HepG2 (cell line): ENCODE measurements at regions not wholly inside any gene's neighbourhood (a gene's known extent, or its start where the extent isn't known, plus 50 kb on each side); places are given as distances from the start of the nearest gene placed in this dataset.

Source experiments
- ATAC-seq: fragments of 200-7000 bp; cut with Tn5 transposase; 3 replicates; pipeline ENCODE4 v1.9.1; 2020; ENCODE audit warnings: mild to moderate bottlenecking, moderate library complexity
- BruUV-seq: library from RNA; stranded (reverse); fragments of 400-500 nt; replicated peaks from 2 replicates; lab custom pipeline; 2021; lab: Mats Ljungman, UMichigan
- CTCF ChIA-PET: fragments of 300-600 bp; formaldehyde crosslinking; extraction: SDS; loops from one replicate; lab custom pipeline; 2021; ENCODE audit warnings: low total read pairs, inconsistent platforms, low intra/inter-chr PET ratio; lab: Yijun Ruan, JAX
- POLR2A ChIA-PET: fragments of 350-600 bp; sonication (Branson Sonifier 250); formaldehyde crosslinking; loops from one replicate; lab custom pipeline; 2020; ENCODE audit warnings: antibody characterized with exemption, inconsistent platforms; lab: Yijun Ruan, JAX
- DNase-seq: peaks from one replicate; pipeline ENCODE4 v3.0.0-alpha.2; 2015; ENCODE audit warnings: low spot score
- FAIRE-seq: peaks from 3 replicates; lab custom pipeline; 2011; peaks lifted over from hg19 to GRCh38; lab: Jason Lieb, UNC
- H2AFZ ChIP-seq: one replicate; pipeline ENCODE4 v1.6.1; 2011; ENCODE audit warnings: low read length, inconsistent platforms
- H3K27ac ChIP-seq: fragments of 300-600 bp; 3 replicates; pipeline ENCODE4 v1.8.0; 2011; ENCODE audit warnings: mixed run types, mild to moderate bottlenecking, mixed read lengths, low read length, inconsistent platforms; ENCODE audit not compliant: insufficient read depth; ENCODE audit errors: extremely low read length
- H3K27me3 ChIP-seq, 2 experiments: fragments of 200-600 bp in 1 of 2; 2 replicates in 1 of 2; 3 replicates in 1 of 2; pipeline versions ENCODE4 v1.6.0 to v1.8.0; 2011; ENCODE audit warnings: low read length in 2 of 2, mild to moderate bottlenecking in 2 of 2, moderate library complexity in 2 of 2, inconsistent platforms in 1 of 2; ENCODE audit not compliant: insufficient read depth in 2 of 2, control insufficient read depth in 1 of 2
- H3K36me3 ChIP-seq, 2 experiments: fragments of 200-600 bp in 1 of 2; replicated peaks in 1 of 2; 2 replicates in 1 of 2; 3 replicates in 1 of 2; pipeline versions ENCODE4 v1.5.1 to v1.8.0; 2011; ENCODE audit warnings: low read length in 2 of 2, inconsistent platforms in 1 of 2; ENCODE audit not compliant: insufficient read depth in 2 of 2, control insufficient read depth in 1 of 2
- H3K4me1 ChIP-seq: 2 replicates; pipeline ENCODE4 v1.5.1; 2012; ENCODE audit warnings: low read length, inconsistent platforms; ENCODE audit not compliant: insufficient read depth
- H3K4me2 ChIP-seq: 2 replicates; pipeline ENCODE4 v1.6.0; 2011; ENCODE audit warnings: low read depth, low read length, inconsistent platforms
- H3K4me3 ChIP-seq, 3 experiments: fragments of 200-600 bp in 1 of 3; sonication (generic), shearing (Covaris generic) in 1 of 3; replicated peaks in 1 of 3; 2 replicates each; pipeline ENCODE4 v1.5.1; 2011 to 2016; ENCODE audit warnings: low read length in 3 of 3, inconsistent platforms in 2 of 3, low read depth in 2 of 3, mild to moderate bottlenecking in 2 of 3, control low read depth in 1 of 3, mixed read lengths in 1 of 3; ENCODE audit not compliant: insufficient read depth in 1 of 3
- H3K79me2 ChIP-seq: one replicate; pipeline ENCODE4 v1.6.1; 2011; ENCODE audit warnings: low read length, inconsistent platforms; ENCODE audit not compliant: insufficient read depth
- H3K9ac ChIP-seq: 2 replicates; pipeline ENCODE4 v1.6.0; 2011; ENCODE audit warnings: mild to moderate bottlenecking, low read depth, low read length, inconsistent platforms; ENCODE audit not compliant: insufficient read depth
- H3K9me3 ChIP-seq: 2 replicates; pipeline ENCODE4 v1.5.1; 2012; ENCODE audit warnings: mild to moderate bottlenecking, low read length
- H4K20me1 ChIP-seq: 2 replicates; pipeline ENCODE4 v1.6.0; 2011; ENCODE audit warnings: inconsistent platforms, mild to moderate bottlenecking, low read length, moderate library complexity; ENCODE audit not compliant: insufficient read depth
- MIER2 ChIP-seq: IDR thresholded peaks from 2 replicates; pipeline ENCODE4 v1.6.1; 2016; ENCODE audit warnings: missing biosample characterization, missing genetic modification reagents
- PPARG ChIP-seq: conservative IDR thresholded peaks from 2 replicates; pipeline ENCODE4 v1.6.1; 2016; ENCODE audit warnings: missing biosample characterization, missing genetic modification reagents
- ZNF446 ChIP-seq: sonication (generic); formaldehyde crosslinking; IDR thresholded peaks from 2 replicates; pipeline ENCODE4 v1.5.0; 2020; ENCODE audit warnings: mild to moderate bottlenecking, missing genetic modification reagents
- ZNF501 ChIP-seq: sonication (generic); formaldehyde crosslinking; IDR thresholded peaks from 2 replicates; pipeline ENCODE4 v1.5.1; 2020; ENCODE audit warnings: mild to moderate bottlenecking, moderate library complexity, missing genetic modification reagents
- WGBS: methylation state at CpG from one replicate; pipeline ENCODE4 v1.1.6; 2017; ENCODE audit warnings: low lambda C conversion rate; 5-methylcytosine and 5-hydroxymethylcytosine counted together
- in situ Hi-C: cut with HindIII; loops from 2 replicates; pipeline ENCODE4 v1.10.0; 2017; ENCODE audit warnings: low pct_unique_long_range_greater_than_20kb; ENCODE audit not compliant: extremely low pct_ligation_motif_present
- intact Hi-C: fragments of 100-400 bp; cut with micrococcal nuclease; formaldehyde crosslinking; loops from one replicate; pipeline ENCODE4 v1.10.0; 2022; ENCODE audit not compliant: unreplicated experiment
- TF ChIP-seq, protein P1 (sequence below): sonication (generic); formaldehyde crosslinking; IDR thresholded peaks from 2 replicates; pipeline ENCODE4 v1.4.0; 2020; ENCODE audit warnings: missing genetic modification reagents, borderline replicate concordance
- TF ChIP-seq, protein P2 (sequence below): sonication (generic); formaldehyde crosslinking; IDR thresholded peaks from 2 replicates; pipeline ENCODE4 v1.5.0; 2020; ENCODE audit warnings: mild to moderate bottlenecking, low read depth, missing genetic modification reagents, borderline replicate concordance
- TF ChIP-seq, protein P3 (sequence below): sonication (generic); formaldehyde crosslinking; IDR thresholded peaks from 2 replicates; pipeline ENCODE4 v1.8.1; 2022; ENCODE audit warnings: mild to moderate bottlenecking, missing genetic modification reagents

DNA sequence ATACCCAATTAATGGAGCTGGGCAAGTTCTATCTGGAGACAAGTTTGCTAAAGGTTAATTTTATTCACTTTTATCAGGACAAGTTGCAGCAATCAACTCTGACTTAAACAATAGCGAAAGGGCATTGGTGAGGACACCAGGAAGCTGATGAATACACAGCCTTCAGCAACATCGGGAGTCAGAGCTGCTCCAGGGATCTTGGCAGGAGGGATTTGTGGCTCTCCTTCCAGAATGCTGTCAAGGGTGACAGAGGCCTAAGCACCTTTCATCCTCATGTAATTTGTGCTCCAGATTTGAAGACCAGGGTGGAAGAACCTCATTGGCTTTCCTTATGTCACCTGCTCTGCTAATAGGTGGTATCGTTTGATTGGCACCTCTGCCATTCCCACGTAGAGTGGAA lies 485.6 kb downstream of the NPIPA7 start (continued):
- TF ChIP-seq, protein P1, sequence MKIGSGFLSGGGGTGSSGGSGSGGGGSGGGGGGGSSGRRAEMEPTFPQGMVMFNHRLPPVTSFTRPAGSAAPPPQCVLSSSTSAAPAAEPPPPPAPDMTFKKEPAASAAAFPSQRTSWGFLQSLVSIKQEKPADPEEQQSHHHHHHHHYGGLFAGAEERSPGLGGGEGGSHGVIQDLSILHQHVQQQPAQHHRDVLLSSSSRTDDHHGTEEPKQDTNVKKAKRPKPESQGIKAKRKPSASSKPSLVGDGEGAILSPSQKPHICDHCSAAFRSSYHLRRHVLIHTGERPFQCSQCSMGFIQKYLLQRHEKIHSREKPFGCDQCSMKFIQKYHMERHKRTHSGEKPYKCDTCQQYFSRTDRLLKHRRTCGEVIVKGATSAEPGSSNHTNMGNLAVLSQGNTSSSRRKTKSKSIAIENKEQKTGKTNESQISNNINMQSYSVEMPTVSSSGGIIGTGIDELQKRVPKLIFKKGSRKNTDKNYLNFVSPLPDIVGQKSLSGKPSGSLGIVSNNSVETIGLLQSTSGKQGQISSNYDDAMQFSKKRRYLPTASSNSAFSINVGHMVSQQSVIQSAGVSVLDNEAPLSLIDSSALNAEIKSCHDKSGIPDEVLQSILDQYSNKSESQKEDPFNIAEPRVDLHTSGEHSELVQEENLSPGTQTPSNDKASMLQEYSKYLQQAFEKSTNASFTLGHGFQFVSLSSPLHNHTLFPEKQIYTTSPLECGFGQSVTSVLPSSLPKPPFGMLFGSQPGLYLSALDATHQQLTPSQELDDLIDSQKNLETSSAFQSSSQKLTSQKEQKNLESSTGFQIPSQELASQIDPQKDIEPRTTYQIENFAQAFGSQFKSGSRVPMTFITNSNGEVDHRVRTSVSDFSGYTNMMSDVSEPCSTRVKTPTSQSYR (CRISPR knock-in tag) = no peak
- no peak for TF ChIP-seq ZNF501 (CRISPR knock-in tag)
- TF ChIP-seq PPARG (CRISPR knock-in tag) = no peak
- TF ChIP-seq, protein P2, sequence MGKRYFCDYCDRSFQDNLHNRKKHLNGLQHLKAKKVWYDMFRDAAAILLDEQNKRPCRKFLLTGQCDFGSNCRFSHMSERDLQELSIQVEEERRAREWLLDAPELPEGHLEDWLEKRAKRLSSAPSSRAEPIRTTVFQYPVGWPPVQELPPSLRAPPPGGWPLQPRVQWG (CRISPR knock-in tag) = no peak

DNA sequence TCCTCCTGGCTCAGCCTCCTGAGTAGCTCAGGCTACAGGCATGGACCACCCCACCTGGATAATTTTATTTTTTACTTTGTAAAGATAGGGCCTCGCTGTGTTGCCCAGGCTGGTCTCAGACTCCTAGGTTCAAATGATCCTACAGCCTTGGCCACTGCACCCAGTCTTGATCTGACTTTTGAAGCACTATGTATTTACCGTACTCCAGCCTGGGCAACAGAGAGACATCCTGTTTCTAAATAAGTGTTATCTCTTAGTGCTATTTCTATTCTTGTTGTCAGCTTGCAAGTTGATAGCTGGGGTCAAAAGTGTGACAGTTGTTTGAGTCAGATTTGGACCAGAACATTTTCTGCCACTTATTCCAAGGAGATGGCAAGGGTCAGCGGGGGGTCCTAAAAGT lies 486.4 kb downstream of the NPIPA7 start:
- 34% methylated on average over 3 of the region's 3 CpGs for WGBS
- no peak overlapping the region for H3K4me3 ChIP-seq
- peaks cover 0 to 13% of the 10 kb centered on the region in 2 experiments; a peak in 1 of 5 replicates for H3K27me3 ChIP-seq
- no peaks in the 10 kb centered on the region for H4K20me1 ChIP-seq
- no peak overlapping the region for H3K9ac ChIP-seq
- no peak for DNase-seq
- ChIA-PET CTCF (no interaction called here), POLR2A (no interaction called here)
- no peaks in the 10 kb centered on the region for H3K79me2 ChIP-seq
- H3K36me3 ChIP-seq = no peaks in the 10 kb centered on the region
- intact Hi-C loops (no loop called here), in situ Hi-C loops (loop anchor here (25.0 kb wide), 1 partner anchor 597 kb away; the partner anchor contains the start of gene XYLT1)
- no peak for FAIRE-seq
- no TSS peak for BruUV-seq
- no peaks in the 10 kb centered on the region for H3K9me3 ChIP-seq
- H3K4me2 ChIP-seq = no peak overlapping the region
- H2AFZ ChIP-seq = no peak overlapping the region
- H3K27ac ChIP-seq = no peak overlapping the region
- TF ChIP-seq, protein P3, sequence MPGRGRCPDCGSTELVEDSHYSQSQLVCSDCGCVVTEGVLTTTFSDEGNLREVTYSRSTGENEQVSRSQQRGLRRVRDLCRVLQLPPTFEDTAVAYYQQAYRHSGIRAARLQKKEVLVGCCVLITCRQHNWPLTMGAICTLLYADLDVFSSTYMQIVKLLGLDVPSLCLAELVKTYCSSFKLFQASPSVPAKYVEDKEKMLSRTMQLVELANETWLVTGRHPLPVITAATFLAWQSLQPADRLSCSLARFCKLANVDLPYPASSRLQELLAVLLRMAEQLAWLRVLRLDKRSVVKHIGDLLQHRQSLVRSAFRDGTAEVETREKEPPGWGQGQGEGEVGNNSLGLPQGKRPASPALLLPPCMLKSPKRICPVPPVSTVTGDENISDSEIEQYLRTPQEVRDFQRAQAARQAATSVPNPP (CRISPR knock-in tag) = no peak
- TF ChIP-seq MIER2 = no peak
- TF ChIP-seq ZNF446 (CRISPR knock-in tag) = no peak
- H3K4me1 ChIP-seq = no peaks in the 10 kb centered on the region
- no peak for ATAC-seq
